NT2/D1 (cell line): ENCODE measurements at regions not wholly inside any gene's neighbourhood (a gene's known extent, or its start where the extent isn't known, plus 50 kb on each side); places are given as distances from the start of the nearest gene placed in this dataset.

Experiments
- DNase-seq: peaks from one replicate; pipeline ENCODE4 v3.0.0-alpha.2; 2011; ENCODE audit warnings: low read depth, low spot score
- H3K27me3 ChIP-seq: 2 replicates; pipeline ENCODE4 v1.6.0; 2011; ENCODE audit warnings: mild to moderate bottlenecking; ENCODE audit not compliant: insufficient read length, insufficient read depth
- H3K36me3 ChIP-seq: 2 replicates; pipeline ENCODE4 v1.6.1; 2011; ENCODE audit warnings: mild to moderate bottlenecking, low read length, mixed read lengths; ENCODE audit not compliant: insufficient read depth, insufficient read length
- H3K4me1 ChIP-seq: 2 replicates; pipeline ENCODE4 v1.5.1; 2011; ENCODE audit not compliant: insufficient read depth, insufficient read length
- H3K4me3 ChIP-seq: 2 replicates; pipeline ENCODE4 v1.5.1; 2011; ENCODE audit warnings: low read depth; ENCODE audit not compliant: insufficient read length
- H3K9ac ChIP-seq: 2 replicates; pipeline ENCODE4 v1.6.0; 2011; ENCODE audit warnings: low read depth; ENCODE audit not compliant: insufficient read length
- H3K9me3 ChIP-seq: 2 replicates; pipeline ENCODE4 v1.5.1; 2011; ENCODE audit warnings: mild to moderate bottlenecking, low read length; ENCODE audit not compliant: insufficient read depth
- SUZ12 ChIP-seq: IDR thresholded peaks from 2 replicates; pipeline ENCODE4 v1.6.1; 2011; ENCODE audit not compliant: insufficient read length, insufficient read depth; ENCODE audit errors: extremely low read depth
- YY1 ChIP-seq: IDR thresholded peaks from 2 replicates; pipeline ENCODE4 v1.6.1; 2011; ENCODE audit not compliant: insufficient read length, insufficient read depth
- ZNF274 ChIP-seq: IDR thresholded peaks from 2 replicates; pipeline ENCODE4 v1.6.1; 2011; ENCODE audit warnings: mild to moderate bottlenecking, low read depth, low read length

- DNase-seq, result no peak
- Histone ChIP-seq H3K27me3 (no peaks in the 10 kb centered on the region), H3K4me3 (no peak overlapping the region), H3K9me3 (peaks cover 9% of the 10 kb centered on the region; the same call in 1 of the 2 replicates), H3K4me1 (no peaks in the 10 kb centered on the region), H3K36me3 (no peaks in the 10 kb centered on the region), H3K9ac (no peak overlapping the region)
- TF ChIP-seq SUZ12, result no peak
- no peak for TF ChIP-seq YY1
- TF ChIP-seq ZNF274, result no peak
These were observed 341.2 kb downstream of the CD83 start for GRCh38 chr6:14458669-14459266.

GRCh38 chr6:14459315-14459714, 341.7 kb downstream of the CD83 start:
- Histone ChIP-seq H3K27me3 (no peaks in the 10 kb centered on the region), H3K9ac (no peak overlapping the region), H3K4me1 (no peaks in the 10 kb centered on the region), H3K4me3 (no peak overlapping the region), H3K9me3 (peaks cover 9% of the 10 kb centered on the region; the same call in 1 of the 2 replicates), H3K36me3 (no peaks in the 10 kb centered on the region)
- DNase-seq, result no peak
- TF ChIP-seq YY1 (no peak), ZNF274 (no peak), SUZ12 (no peak)

GRCh38 chr6:14460556-14460955, 343.0 kb downstream of the CD83 start:
- H3K9me3 ChIP-seq, result peaks cover 16% of the 10 kb centered on the region; the same call in 1 of the 2 replicates
- no peaks in the 10 kb centered on the region for H3K27me3 ChIP-seq
- no peak for DNase-seq
- H3K36me3 ChIP-seq, result no peaks in the 10 kb centered on the region
- no peak overlapping the region for H3K9ac ChIP-seq
- TF ChIP-seq ZNF274 (no peak), YY1 (no peak), SUZ12 (no peak)
- no peak overlapping the region for H3K4me3 ChIP-seq
- no peaks in the 10 kb centered on the region for H3K4me1 ChIP-seq

GRCh38 chr6:14462135-14462534, 344.6 kb downstream of the CD83 start:
- no peaks in the 10 kb centered on the region for H3K4me1 ChIP-seq
- no peak overlapping the region for H3K4me3 ChIP-seq
- H3K9me3 ChIP-seq, result peaks cover 16% of the 10 kb centered on the region; the same call in 1 of the 2 replicates
- no peaks in the 10 kb centered on the region for H3K27me3 ChIP-seq
- DNase-seq, result no peak
- TF ChIP-seq YY1 (no peak), ZNF274 (no peak), SUZ12 (no peak)
- H3K36me3 ChIP-seq, result no peaks in the 10 kb centered on the region
- H3K9ac ChIP-seq, result no peak overlapping the region

- H3K9me3 ChIP-seq, result peaks cover 16% of the 10 kb centered on the region; the same call in 1 of the 2 replicates
These were observed 345.0 kb downstream of the CD83 start for GRCh38 chr6:14462566-14462965.

GRCh38 chr6:14463110-14463509, 345.5 kb downstream of the CD83 start:
- Histone ChIP-seq H3K4me1 (no peaks in the 10 kb centered on the region), H3K9me3 (peaks cover 16% of the 10 kb centered on the region; the same call in 1 of the 2 replicates), H3K27me3 (no peaks in the 10 kb centered on the region), H3K4me3 (no peak overlapping the region), H3K9ac (no peak overlapping the region), H3K36me3 (no peaks in the 10 kb centered on the region)
- no peak for DNase-seq
- TF ChIP-seq YY1 (no peak), SUZ12 (no peak), ZNF274 (no peak)

More at GRCh38 chr6:14462566-14462965, 345.0 kb downstream of the CD83 start:
- no peaks in the 10 kb centered on the region for H3K4me1 ChIP-seq
- DNase-seq, result no peak
- no peaks in the 10 kb centered on the region for H3K36me3 ChIP-seq
- TF ChIP-seq SUZ12, result no peak
- no peak for TF ChIP-seq ZNF274
- TF ChIP-seq YY1, result no peak
- H3K4me3 ChIP-seq, result no peak overlapping the region
- no peak overlapping the region for H3K9ac ChIP-seq
- no peaks in the 10 kb centered on the region for H3K27me3 ChIP-seq

GRCh38 chr6:14464055-14464454, 346.5 kb downstream of the CD83 start:
- Histone ChIP-seq H3K27me3 (no peaks in the 10 kb centered on the region), H3K4me3 (no peak overlapping the region), H3K36me3 (no peaks in the 10 kb centered on the region), H3K9me3 (peaks cover 19% of the 10 kb centered on the region; the same call in 1 of the 2 replicates), H3K9ac (no peak overlapping the region), H3K4me1 (no peaks in the 10 kb centered on the region)
- DNase-seq, result no peak
- TF ChIP-seq SUZ12, result no peak
- TF ChIP-seq YY1, result no peak
- no peak for TF ChIP-seq ZNF274
